ENCODE measurements at regions not wholly inside any gene's neighbourhood (a gene's known extent, or its start where the extent isn't known, plus 50 kb on each side); places are given as distances from the start of the nearest gene placed in this dataset.
"Not testable (repeated sequence)": the region's sequence is repeated elsewhere in the genome, so short reads cannot be mapped to it uniquely, and the experiment has no call there.

DNA sequence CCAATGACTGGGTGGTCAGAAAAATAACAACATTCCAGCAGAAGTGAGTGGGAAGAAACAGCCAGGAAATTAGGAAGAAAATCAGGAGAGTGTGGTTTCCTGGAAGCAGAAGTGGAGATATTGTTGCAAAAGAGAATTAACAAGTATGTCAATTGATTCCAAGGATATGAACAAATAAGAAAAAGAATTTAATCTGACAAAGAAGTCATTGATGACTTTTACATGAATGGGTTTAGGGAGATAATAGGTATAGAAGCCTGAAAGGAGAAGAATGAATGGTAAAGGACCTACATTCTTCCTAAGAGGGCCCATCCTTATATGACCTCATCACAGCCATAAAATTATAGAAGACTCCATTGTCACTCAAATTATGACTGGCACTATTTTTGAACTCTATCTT is 1440.1 kb downstream of the OTOL1 start:
- DNase-seq = no peak

- DNase-seq = no peak
These were observed 1441.5 kb downstream of the OTOL1 start for GRCh38 chr3:162938083-162938482.

- no peak for DNase-seq
These were observed 1449.0 kb downstream of the OTOL1 start for GRCh38 chr3:162945626-162946025.

- DNase-seq = no peak
These were observed 1460.1 kb downstream of the OTOL1 start for GRCh38 chr3:162956711-162957110.

- DNase-seq = no peak
These were observed 1463.7 kb downstream of the OTOL1 start for GRCh38 chr3:162960269-162960668.

- DNase-seq = no peak
These were observed 1473.7 kb downstream of the OTOL1 start for GRCh38 chr3:162970292-162970691.

DNA sequence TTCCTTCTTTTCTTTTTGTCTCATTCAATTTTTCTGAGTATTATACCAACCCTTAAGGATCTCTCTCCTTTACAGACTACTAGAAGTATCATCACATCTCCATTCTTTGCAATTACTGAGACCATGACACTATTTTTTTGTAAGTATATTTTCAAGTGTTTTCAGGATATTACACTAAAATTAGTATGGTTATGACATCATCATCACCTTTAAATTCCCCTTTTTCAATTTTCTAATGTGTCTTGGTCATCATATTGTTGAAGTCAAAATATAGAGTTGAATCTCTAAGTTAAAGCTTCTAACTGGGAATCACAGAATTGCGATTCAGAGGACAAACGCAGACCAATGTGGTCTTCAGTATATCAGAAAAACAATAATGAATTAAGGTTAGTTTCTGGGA is 1475.1 kb downstream of the OTOL1 start:
- DNase-seq = no peak

DNA sequence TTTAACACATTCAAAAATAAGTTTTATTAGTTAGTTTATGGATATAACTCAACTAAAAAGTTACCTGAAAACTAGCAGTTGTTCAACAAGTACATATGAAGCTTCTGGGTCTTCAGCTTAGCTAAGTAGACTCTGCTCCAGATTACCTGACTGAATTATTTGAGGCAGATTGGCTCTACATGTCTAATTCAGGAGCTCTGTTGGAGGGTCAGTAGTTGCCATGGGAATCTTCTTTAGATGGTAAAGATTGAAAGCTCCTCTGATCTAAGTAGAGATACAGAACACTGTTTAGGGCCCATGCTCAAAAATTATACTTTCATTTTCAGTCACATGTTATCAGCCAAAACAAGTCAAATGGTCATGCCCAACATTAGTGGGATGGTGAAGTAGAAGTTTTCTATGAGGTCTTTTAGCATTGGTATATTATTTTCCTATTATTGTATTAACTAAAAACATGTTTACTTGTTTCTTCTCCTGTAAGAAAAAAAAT is 1476.9 kb downstream of the OTOL1 start:
- no peak for DNase-seq

DNA sequence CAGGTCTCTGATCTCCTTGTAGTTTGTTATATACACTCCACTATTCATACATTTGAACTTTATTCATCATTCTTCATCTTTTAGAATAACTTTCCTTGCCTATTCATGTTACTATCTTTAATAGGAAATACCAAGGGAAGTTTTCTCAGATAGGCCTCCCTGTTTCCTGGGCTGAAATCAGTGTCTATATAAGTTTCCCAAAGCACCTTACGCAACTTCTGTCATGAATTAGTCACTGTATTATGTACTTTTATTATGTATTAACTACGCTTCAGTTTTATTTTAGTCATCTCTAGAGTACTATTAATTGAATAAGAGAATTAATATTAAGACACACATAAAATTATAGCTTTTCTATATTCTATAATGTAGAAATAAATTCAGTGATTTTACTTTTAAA is 1481.5 kb downstream of the OTOL1 start:
- DNase-seq = no peak

- DNase-seq = no peak
These were observed 1488.1 kb downstream of the OTOL1 start for GRCh38 chr3:162984746-162985145.

DNA sequence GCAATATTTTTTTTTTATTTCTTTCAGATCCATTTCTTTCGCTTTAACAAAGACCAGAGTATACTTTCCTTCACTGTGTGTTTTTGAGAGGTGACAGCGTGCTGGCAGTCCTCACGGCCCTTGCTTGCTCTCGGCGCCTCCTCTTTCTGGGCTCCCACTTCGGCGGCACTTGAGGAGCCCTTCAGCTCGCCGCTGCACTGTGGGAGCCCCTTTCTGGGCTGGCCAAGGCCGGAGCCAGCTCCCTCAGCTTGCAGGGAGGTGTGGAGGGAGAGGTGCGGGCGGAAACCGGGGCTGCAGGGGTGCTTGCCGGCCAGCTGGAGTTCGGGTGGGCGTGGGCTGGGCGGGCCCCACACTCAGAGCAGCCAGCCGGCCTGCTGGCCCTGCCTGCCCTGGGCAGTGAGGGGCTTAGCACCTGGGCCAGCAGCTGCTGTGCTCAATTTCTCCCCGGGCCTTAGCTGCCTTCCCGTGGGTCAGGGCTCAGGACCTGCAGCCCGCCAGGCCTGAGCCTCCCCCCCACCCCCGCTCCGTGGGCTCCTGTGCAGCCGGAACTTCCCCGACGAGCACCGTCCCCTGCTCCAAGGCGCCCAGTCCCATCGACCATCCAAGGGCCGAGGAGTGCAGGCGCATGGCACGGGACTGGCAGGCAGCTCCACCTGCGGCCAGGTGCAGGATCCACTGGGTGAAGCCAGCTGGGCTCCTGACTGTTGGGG is 1490.6 kb downstream of the OTOL1 start:
- not testable (repeated sequence) for DNase-seq

DNA sequence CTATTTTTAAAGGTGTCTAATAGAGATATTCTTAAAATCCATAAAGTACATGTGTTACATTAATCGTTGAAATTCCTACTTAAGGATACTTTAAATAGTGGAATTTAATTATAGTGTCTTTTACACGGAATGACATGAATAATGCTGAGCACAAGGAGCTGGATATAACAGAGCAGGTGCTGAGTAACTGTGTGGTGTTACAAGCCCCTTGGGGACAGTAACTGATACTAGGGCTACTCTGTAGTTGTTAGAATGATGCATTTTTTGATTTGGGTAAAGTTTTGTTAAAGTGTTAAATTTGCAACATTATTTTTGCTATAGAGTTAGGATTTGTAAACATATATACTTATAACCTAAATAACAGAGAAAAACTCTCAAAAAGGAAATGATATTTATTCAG is 1496.1 kb downstream of the OTOL1 start:
- DNase-seq = no peak

DNA sequence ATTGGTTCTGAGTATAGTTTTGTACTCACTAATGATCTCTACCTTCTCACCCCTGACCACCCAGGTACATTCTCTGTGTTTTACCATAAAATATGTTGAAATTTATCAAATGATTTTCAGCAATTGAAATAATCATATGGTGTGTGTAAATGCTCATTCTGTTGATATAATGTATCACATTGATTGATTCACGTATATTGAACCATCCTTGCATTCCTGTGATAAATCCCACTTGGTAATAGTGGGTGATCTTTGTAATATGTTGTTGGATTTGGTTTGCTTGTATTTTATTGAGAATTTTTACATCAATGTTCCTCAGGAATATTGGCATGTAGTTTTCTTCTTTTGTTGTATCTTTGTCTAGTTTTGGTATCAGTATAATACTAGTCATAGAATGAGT is 1497.6 kb downstream of the OTOL1 start:
- DNase-seq = no peak

DNA sequence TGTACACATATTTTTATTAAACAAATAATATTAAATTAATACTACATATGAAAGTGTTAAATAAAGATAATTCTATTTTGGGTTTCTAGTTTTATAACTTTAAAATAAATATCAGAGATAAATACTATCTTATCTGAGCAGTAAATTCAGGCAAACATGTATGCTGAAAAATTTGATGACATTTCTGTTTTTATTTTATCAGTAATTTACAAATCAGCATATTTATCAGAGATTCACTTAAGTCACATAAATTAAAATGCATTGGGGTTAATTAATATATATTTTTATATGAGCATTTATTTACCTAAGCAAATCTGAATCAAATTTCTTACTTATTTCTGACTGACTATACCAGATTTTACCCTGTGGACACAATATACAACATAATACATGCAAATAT is 1499.8 kb downstream of the OTOL1 start:
- DNase-seq = no peak

DNA sequence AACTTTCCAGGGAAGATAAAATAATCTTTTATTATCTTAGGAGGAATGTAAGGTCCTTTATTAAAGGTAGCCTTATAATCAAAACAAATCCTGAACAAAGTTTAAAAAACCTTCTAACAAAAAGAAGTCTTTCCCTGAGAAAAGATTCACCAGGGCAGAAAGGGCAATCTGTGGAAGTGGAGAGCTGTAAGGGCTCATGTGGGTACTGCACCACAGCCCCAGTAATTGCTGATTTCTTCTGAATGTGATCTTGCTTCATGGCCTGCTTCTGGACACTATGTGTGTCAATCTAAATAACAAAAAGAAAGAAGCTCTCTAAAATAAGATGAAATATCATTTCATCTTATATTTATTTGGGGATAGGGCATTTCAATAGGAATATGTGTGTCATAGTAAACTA is 1501.6 kb downstream of the OTOL1 start:
- no peak for DNase-seq

GRCh38 chr3:163011596-163011995 is 1515.0 kb downstream of the OTOL1 start:
- DNase-seq = no peak

DNA sequence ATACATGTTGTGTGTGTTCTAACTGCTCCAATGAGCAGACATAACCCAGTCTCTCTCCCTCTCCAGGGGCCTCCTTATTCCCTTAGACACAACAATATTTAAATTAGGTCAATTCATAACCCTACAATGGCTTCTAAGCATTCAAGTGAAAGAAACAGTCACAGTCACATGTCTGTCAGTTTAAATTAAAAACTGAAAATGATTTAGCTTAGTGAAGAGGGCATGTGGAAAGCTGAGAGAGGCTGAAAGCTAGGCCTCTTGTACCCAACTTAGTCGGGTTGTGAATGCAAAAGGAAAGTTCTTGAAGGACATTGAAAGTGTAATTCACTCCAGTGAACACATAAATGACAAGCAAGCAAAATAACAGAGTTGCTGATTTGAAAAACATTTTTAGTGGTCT is 1519.6 kb downstream of the OTOL1 start:
- no peak for DNase-seq

DNA sequence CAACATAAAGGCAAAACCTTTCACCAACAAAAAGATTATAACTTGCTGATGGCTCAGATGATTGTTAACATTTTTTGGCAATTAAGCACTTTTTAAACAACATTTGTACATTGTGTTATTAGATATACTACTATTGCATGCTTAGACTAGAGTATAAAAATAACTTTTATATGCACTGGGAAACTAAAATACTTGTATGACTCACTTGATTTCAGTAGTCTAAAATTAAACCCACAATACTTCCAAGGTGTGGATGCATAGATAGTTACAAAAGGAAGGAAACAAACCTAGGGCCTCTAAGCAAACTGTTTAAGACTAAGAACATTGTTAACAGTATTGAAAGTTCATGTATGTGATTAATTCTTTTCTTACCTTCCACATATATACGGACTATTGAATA is 1521.5 kb downstream of the OTOL1 start:
- DNase-seq = no peak

GRCh38 chr3:163018664-163019063 is 1522.1 kb downstream of the OTOL1 start:
- no peak for DNase-seq

- no peak for DNase-seq
These were observed 1522.7 kb downstream of the OTOL1 start for GRCh38 chr3:163019260-163019659.

DNA sequence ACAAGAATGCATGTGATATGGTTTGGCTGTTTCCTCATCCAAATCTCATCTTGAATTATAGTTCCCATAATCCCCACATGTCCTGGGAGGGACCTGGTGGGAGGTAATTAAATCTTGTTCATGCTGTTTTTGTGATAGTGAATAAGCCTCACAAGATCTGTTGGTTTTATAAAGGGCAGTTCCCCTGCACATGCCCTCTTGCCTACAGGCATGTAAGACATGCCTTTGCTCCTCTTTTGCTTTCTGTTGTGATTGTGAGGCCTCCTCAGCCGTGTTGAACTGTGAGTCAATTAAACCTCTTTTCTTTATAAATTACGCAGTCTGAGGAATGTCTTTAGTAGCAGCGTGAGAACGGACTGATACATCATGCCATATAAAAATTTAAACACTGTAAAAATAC is 1537.0 kb downstream of the OTOL1 start:
- no peak for DNase-seq

DNA sequence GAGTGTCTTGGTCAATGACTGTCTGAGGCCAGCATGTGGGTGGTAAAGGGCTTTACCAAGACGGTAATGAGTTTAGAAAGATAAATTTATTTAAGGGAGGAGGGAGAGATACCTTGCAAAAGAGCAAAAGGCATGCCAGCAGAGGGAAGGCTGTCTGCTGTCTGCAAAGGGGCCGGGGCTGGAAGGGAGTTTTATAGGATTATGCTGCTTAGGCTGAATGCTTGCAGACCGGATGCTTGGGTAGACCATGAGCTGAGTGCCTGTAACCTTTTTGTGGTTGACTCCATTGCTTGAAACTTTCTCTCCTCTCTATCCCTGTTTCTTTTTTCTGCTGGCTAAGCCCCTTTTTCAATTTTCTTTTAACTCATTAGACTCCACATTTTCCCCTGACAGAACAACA is 1543.0 kb downstream of the OTOL1 start:
- no peak for DNase-seq

DNA sequence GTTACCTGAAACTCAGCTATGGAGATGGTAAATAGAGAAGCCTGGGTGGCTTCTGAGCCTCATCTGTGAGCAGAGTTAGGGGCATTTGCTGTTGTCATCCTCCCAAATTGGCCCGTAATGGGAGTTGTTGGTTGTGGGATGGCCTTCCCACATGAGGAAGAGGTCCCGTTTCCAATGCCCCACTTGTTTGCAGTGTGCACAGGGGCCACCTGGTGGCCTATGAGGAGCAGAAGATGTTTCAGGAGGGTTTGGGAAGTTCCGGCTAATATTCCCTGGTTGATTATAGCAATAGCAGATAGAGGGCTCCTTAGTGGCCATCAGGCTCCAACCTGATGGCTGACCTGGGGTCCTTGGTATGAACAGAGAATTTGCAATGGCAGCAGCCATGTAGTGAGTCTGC is 1546.5 kb downstream of the OTOL1 start:
- DNase-seq = no peak

DNA sequence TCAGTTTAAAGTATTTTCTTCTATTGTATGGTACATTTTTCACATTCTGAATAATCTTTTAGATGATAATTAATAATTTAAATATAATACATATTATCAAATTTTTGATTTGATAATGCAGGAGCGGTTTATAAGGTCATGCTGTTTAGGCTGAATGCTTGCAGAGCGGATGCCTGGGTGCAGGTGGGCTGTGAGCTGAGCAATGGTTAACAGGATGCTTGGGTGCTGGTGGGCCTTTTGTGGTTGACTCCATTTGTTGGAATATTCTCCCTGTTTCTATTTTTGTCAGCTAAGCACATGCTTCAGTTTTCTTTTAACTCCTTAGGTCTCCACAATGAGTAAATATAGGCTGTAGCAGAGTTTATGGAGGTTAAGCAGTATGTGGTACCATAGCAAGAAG is 1549.3 kb downstream of the OTOL1 start:
- no peak for DNase-seq

GRCh38 chr3:163048881-163049280 is 1552.3 kb downstream of the OTOL1 start:
- DNase-seq = no peak
